ENCODE measurements at regions not wholly inside any gene's neighbourhood (a gene's known extent, or its start where the extent isn't known, plus 50 kb on each side); places are given as distances from the start of the nearest gene placed in this dataset.
A peak's percentile ranks its signal among the peaks of the same experiment; 100 is the strongest.

DNA sequence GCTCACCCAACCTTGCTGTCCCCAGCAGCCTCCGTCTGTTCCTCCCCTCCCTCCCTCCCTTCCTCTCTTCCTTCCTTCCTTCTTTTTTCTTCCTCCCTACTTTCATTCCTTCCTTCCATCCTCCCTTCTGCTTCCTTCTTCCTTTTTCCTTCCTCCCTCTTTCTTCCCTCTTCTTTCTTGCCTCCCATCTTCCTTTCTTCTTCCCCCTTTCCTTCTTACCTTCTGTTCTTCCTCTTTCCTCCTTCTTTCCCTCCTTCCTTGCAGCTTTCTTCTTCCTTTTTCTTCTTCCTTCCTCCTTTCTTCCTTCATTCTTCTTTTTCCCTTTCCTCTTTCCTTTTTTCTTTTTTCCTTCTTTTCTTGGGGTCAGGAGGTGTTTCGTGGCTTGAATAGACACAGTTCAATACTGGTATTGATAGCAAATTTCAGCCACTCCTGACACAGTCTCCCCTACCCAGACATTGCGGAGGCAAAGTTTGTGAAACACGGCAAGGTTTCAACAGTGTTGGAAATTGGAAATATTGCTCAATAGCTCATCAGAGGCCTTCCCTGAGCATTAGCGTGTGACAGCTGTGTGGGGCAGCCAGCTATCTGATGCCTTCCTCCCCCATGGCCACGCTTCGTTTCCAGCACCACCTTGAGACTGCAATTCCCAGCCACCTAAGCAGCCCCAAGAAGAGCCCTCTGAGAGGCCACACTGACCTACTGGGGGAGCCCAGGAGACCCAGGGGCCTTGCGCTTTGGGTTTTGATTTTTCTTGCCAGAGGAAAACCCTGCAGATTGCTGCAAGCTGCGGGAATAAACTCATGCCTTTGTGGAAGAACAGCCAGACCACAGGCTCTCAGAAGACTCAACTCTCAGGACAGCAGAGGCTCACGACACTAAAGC is 82.2 kb downstream of the KLF15 start:
- no peak for TF ChIP-seq POLR2A (IDR thresholded peaks at IDR 0.05; ENCODE audit: low read depth, low read length)
- no peak for FAIRE-seq
- no peak for DNase-seq (ENCODE audit: insufficient read length, low spot score)

- FAIRE-seq (no peak), DNase-seq (ENCODE audit: insufficient read length, low spot score) (no peak)
- no peak for TF ChIP-seq POLR2A (IDR thresholded peaks at IDR 0.05; ENCODE audit: low read depth, low read length)
These were observed 86.9 kb downstream of the KLF15 start for GRCh38 chr3:126270145-126270811.

GRCh38 chr3:126269354-126269753 is 87.9 kb downstream of the KLF15 start:
- no peak for FAIRE-seq
- no peak for DNase-seq (ENCODE audit: insufficient read length, low spot score)
- TF ChIP-seq POLR2A (IDR thresholded peaks at IDR 0.05; ENCODE audit: low read depth, low read length), result no peak

- no peak for DNase-seq (ENCODE audit: insufficient read length, low spot score)
- no peak for TF ChIP-seq POLR2A (IDR thresholded peaks at IDR 0.05; ENCODE audit: low read depth, low read length)
- no peak for FAIRE-seq
These were observed 88.3 kb downstream of the KLF15 start for GRCh38 chr3:126268866-126269265.

- no peak for DNase-seq (ENCODE audit: insufficient read length, low spot score)
- FAIRE-seq, result no peak
- TF ChIP-seq POLR2A (IDR thresholded peaks at IDR 0.05; ENCODE audit: low read depth, low read length), result no peak
These were observed 87.7 kb upstream of the ALDH1L1 start for GRCh38 chr3:126267976-126268615.

GRCh38 chr3:126267169-126267975 is 87.0 kb upstream of the ALDH1L1 start:
- no peak for FAIRE-seq
- no peak for TF ChIP-seq POLR2A (IDR thresholded peaks at IDR 0.05; ENCODE audit: low read depth, low read length)

DNA sequence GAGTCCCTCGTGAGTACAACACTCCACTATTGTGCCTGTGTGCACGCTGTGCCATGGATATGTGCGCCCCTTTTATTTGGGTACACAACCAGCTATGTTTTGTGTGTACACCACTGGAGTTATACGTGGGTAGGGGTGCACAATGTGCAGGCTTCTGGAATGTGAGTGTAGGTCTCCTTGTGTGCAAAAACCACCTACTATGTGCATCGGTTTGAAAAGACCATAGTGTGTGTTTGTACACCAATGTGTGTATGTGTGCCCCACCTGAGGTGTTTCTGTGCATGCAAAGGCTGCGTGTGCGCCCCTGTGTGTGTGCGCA is 86.4 kb upstream of the ALDH1L1 start:
- TF ChIP-seq POLR2A (IDR thresholded peaks at IDR 0.05; ENCODE audit: low read depth, low read length), result no peak
- FAIRE-seq, result no peak
- DNase-seq (ENCODE audit: insufficient read length, low spot score), result no peak

More at GRCh38 chr3:126267169-126267975, 87.0 kb upstream of the ALDH1L1 start:
- peak; percentile 83 for DNase-seq (ENCODE audit: insufficient read length, low spot score)

DNA sequence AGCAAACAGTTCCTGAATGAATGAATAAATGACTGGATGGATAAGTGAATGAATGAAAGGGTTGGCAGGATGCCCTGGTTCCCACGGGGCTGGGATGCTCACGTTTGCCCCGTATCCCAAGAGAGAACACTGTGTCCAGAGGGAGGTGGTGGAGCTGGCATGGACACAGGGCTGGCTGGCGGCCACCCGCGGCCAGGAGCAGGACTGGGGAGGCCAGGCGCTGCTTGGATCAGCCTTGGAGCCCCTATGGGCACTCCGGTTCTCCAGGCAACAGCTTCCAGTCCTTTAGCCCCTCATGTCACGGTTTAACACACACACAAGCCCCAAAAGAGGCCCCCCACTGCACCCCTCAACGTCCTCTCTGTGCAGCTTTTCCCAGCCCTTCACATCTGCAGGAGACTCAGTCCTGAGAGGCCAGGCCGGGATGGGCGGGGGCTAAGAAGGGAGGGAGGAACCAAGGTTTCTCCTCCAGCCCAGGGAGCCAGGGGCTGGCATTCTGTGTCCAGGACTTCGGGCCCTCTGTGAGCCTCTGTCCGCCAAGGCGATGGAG is 86.0 kb upstream of the ALDH1L1 start:
- no peak for TF ChIP-seq POLR2A (IDR thresholded peaks at IDR 0.05; ENCODE audit: low read depth, low read length)
- FAIRE-seq (no peak), DNase-seq (ENCODE audit: insufficient read length, low spot score) (no peak)

DNA sequence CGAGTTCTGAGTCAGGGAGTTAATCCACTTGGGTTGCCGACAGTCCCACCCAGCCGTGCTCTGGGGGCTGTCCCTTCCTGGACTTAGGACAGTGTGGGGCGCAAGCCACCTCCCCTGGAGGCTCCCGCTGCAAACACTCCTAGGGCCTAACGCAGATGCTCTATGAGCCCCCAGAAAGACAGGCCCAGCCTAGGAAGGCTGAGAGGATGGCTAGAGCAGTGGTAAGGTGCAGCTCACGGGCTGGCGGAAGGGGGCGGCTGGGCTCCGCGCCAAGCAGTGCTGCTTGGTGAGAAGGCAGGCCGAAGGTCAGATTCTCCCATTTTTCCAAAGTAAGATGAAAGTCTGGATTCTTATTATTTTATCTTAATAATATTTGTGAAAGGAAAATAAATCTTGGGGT is 84.6 kb upstream of the ALDH1L1 start:
- DNase-seq (ENCODE audit: insufficient read length, low spot score) (no peak), FAIRE-seq (no peak)
- no peak for TF ChIP-seq POLR2A (IDR thresholded peaks at IDR 0.05; ENCODE audit: low read depth, low read length)

GRCh38 chr3:126264381-126264780 is 84.0 kb upstream of the ALDH1L1 start:
- no peak for TF ChIP-seq POLR2A (IDR thresholded peaks at IDR 0.05; ENCODE audit: low read depth, low read length)
- no peak for FAIRE-seq
- no peak for DNase-seq (ENCODE audit: insufficient read length, low spot score)

- FAIRE-seq, result no peak
- no peak for TF ChIP-seq POLR2A (IDR thresholded peaks at IDR 0.05; ENCODE audit: low read depth, low read length)
These were observed 83.6 kb upstream of the ALDH1L1 start for GRCh38 chr3:126263971-126264370.

DNA sequence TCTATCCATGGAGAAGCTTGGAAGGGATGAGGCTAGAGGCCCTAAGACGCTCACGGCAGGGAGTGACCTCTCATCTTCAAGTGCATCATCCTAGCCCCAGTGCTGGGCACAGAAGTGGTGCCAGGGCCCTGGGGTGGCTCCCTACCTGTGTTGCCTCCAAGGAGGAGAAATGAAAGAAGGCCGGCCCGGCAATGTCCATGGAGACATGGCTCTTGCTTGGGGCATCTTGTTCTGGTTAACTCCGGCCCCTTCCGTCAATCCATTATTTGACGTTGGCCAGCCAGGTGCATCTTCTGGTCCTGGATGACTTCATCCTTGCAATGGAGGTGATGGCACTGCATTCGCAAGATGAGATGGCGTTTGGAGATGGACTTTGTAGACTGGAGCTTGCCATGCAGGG is 83.2 kb upstream of the ALDH1L1 start:
- DNase-seq (ENCODE audit: insufficient read length, low spot score) (no peak), FAIRE-seq (no peak)
- TF ChIP-seq POLR2A (IDR thresholded peaks at IDR 0.05; ENCODE audit: low read depth, low read length), result no peak

More at GRCh38 chr3:126263971-126264370, 83.6 kb upstream of the ALDH1L1 start:
- no peak for DNase-seq (ENCODE audit: insufficient read length, low spot score)

DNA sequence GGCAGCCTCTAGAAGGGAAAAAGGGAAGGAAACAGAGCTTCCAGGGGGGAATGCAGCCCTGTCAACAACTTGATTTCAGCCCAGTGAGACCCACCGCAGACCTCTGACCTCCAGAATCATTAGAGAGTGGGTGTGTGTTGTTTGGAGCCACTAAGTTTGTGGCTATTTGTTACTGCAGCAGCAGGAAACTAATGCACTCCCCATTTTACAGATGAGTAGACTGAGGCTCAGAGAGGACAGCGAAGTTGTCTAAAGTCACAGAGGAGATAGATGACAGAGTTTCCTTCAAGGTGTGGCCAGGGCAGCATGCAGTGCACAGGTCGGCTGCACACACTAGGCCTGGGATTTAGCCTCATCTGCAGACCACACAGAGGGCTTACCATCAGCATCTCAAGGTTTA is 81.8 kb upstream of the ALDH1L1 start:
- TF ChIP-seq POLR2A (IDR thresholded peaks at IDR 0.05; ENCODE audit: low read depth, low read length), result no peak
- FAIRE-seq (no peak), DNase-seq (ENCODE audit: insufficient read length, low spot score) (no peak)

Measured in H54 (cell line).